Calu3 (cell line): ENCODE measurements at regions not wholly inside any gene's neighbourhood (a gene's known extent, or its start where the extent isn't known, plus 50 kb on each side); places are given as distances from the start of the nearest gene placed in this dataset.
"Not testable (repeated sequence)": the region's sequence is repeated elsewhere in the genome, so short reads cannot be mapped to it uniquely, and the experiment has no call there.

Source experiments
- BruUV-seq: library from RNA; stranded (reverse); fragments of 400-500 nt; replicated peaks from 2 replicates; lab custom pipeline; 2021; lab: Mats Ljungman, UMichigan
- CTCF ChIA-PET: fragments of 300-600 bp; sonication (Branson Sonifier 250); formaldehyde crosslinking; loops from one replicate; lab custom pipeline; 2022; ENCODE audit warnings: antibody characterized with exemption; lab: Charles Lee
- DNase-seq: peaks from one replicate; pipeline ENCODE4 v3.0.0; 2022
- H3K27ac Mint-ChIP-seq: one replicate; pipeline ENCODE4 v1.8.0; 2022; ENCODE audit warnings: mixed read lengths; ENCODE audit not compliant: unreplicated experiment
- H3K27me3 Mint-ChIP-seq: one replicate; pipeline ENCODE4 v1.8.0; 2022; ENCODE audit warnings: mixed read lengths; ENCODE audit not compliant: unreplicated experiment
- H3K36me3 Mint-ChIP-seq: one replicate; pipeline ENCODE4 v1.8.0; 2022; ENCODE audit warnings: mild to moderate bottlenecking, moderate library complexity, mixed read lengths; ENCODE audit not compliant: insufficient read depth, unreplicated experiment
- H3K4me1 Mint-ChIP-seq: one replicate; pipeline ENCODE4 v1.8.0; 2022; ENCODE audit warnings: mild to moderate bottlenecking, low read depth, mixed read lengths; ENCODE audit not compliant: unreplicated experiment
- H3K4me3 Mint-ChIP-seq: one replicate; pipeline ENCODE4 v1.8.0; 2022; ENCODE audit warnings: mild to moderate bottlenecking, low read depth, moderate library complexity, mixed read lengths; ENCODE audit not compliant: unreplicated experiment
- H3K9me3 Mint-ChIP-seq: one replicate; pipeline ENCODE4 v1.8.0; 2022; ENCODE audit warnings: low read depth, mixed read lengths; ENCODE audit not compliant: unreplicated experiment
- intact Hi-C: fragments of 100-400 bp; cut with micrococcal nuclease; formaldehyde crosslinking; loops from one replicate; pipeline ENCODE4 v1.10.0; 2022; ENCODE audit not compliant: unreplicated experiment
- TF ChIP-seq, protein P1 (sequence below): fragments of 200-600 bp; IDR thresholded peaks from one replicate; pipeline ENCODE4 v1.8.0; 2022; ENCODE audit warnings: antibody characterized with exemption; ENCODE audit not compliant: unreplicated experiment

DNA sequence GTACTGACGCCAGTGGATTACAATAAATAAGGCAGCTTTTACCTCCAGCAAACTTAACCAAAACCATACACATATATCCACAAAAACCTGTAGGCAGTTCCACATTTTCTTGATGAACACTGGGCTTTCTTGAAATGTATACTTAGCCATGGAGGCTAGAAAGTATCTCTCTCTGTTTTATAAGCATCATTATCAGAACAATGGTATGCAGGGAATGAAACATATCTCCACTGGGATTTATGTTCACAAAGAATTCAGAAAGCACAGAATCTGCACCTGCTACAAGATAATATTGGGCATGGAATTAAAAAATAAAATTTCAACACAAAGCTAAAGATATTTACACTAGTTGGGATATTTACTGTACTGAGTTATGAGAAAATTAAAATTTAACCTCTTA is 126.1 kb upstream of the RASA1 start:
- peaks cover 72% of the 10 kb centered on the region for H3K4me1 Mint-ChIP-seq
- TF ChIP-seq, protein P1, sequence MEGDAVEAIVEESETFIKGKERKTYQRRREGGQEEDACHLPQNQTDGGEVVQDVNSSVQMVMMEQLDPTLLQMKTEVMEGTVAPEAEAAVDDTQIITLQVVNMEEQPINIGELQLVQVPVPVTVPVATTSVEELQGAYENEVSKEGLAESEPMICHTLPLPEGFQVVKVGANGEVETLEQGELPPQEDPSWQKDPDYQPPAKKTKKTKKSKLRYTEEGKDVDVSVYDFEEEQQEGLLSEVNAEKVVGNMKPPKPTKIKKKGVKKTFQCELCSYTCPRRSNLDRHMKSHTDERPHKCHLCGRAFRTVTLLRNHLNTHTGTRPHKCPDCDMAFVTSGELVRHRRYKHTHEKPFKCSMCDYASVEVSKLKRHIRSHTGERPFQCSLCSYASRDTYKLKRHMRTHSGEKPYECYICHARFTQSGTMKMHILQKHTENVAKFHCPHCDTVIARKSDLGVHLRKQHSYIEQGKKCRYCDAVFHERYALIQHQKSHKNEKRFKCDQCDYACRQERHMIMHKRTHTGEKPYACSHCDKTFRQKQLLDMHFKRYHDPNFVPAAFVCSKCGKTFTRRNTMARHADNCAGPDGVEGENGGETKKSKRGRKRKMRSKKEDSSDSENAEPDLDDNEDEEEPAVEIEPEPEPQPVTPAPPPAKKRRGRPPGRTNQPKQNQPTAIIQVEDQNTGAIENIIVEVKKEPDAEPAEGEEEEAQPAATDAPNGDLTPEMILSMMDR = no peak
- intact Hi-C loops = no loop called here
- CTCF ChIA-PET = interaction anchor here (1.0 kb wide), 1 partner anchor 10 kb away, joined by 3 read pairs; no protein-coding TSS in a partner anchor
- no TSS peak for BruUV-seq
- no peak overlapping the region for H3K4me3 Mint-ChIP-seq
- H3K36me3 Mint-ChIP-seq = no peaks in the 10 kb centered on the region
- H3K9me3 Mint-ChIP-seq = peaks cover 5% of the 10 kb centered on the region
- H3K27ac Mint-ChIP-seq = no peak overlapping the region
- H3K27me3 Mint-ChIP-seq = no peaks in the 10 kb centered on the region
- DNase-seq = no peak

DNA sequence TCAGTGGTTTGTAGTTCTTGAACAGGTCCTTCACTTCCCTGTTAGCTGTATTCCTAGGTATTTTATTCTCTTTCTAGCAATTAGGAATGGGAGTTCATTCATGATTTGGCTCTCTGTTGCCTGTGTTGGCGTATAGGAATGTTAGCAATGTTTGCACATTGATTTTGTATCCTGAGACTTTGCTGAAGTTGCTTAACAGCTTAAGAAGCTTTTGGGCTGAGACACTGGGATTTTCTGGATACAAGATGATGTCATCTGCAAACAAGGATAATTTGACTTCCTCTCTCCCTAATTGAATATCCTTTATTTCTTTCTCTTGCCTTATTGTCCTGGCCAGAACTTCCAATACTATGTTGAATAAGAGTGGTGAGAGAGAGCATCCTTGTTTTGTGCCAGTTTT is 121.8 kb upstream of the RASA1 start:
- H3K27me3 Mint-ChIP-seq, DNase-seq, H3K36me3 Mint-ChIP-seq, intact Hi-C loops, BruUV-seq, H3K4me3 Mint-ChIP-seq: not testable (repeated sequence)
- H3K4me1 Mint-ChIP-seq = peaks cover 70% of the 10 kb centered on the region
- peaks cover 12% of the 10 kb centered on the region for H3K9me3 Mint-ChIP-seq
- CTCF ChIA-PET = interaction anchor here (0.8 to 1.4 kb wide), 2 partner anchors 76 to 122 kb away, joined by 3 read pairs; partner anchors contain the start of gene RASA1
- H3K27ac Mint-ChIP-seq = peak overlapping the region; percentile 36

DNA sequence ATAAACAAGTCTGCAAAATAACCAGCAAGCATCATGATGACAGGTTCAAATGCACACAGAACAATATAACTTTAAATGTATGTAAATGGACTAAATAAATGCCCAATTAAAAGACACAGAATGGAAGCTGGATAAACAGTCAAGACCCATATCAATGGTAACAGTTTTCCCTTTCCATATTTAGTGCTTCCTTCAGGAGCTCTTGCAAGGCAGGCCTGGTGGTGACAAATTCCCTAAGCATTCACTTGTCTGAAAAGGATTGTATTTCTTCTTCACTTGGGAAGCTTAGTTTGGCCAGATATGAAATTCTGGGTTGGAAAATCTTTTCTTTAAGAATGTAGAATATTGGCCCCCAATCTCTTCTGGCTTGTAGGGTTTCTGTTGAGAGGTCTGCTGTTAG is 120.2 kb upstream of the RASA1 start:
- intact Hi-C loops = no loop called here
- Mint-ChIP-seq H3K4me1 (peaks cover 71% of the 10 kb centered on the region), H3K4me3 (no peak overlapping the region), H3K9me3 (peaks cover 12% of the 10 kb centered on the region), H3K36me3 (no peaks in the 10 kb centered on the region), H3K27me3 (no peaks in the 10 kb centered on the region), H3K27ac (peak overlapping the region; percentile 36)
- no peak for DNase-seq
- CTCF ChIA-PET = no interaction called here
- TF ChIP-seq, protein P1 = no peak
- no TSS peak for BruUV-seq

- Mint-ChIP-seq H3K9me3 (peaks cover 11% of the 10 kb centered on the region), H3K27ac (peak overlapping the region; percentile 55), H3K27me3 (no peaks in the 10 kb centered on the region), H3K4me3 (no peak overlapping the region), H3K36me3 (peaks cover 3% of the 10 kb centered on the region), H3K4me1 (peaks cover 80% of the 10 kb centered on the region)
- TF ChIP-seq, protein P1 = no peak
- DNase-seq = no peak
- CTCF ChIA-PET = interaction anchor here (0.7 to 1.4 kb wide), 4 partner anchors 9 to 75 kb away, joined by 3 to 16 read pairs (median 4); no protein-coding TSS in a partner anchor
- BruUV-seq = no TSS peak
- intact Hi-C loops = no loop called here
Observed at GRCh38 chr5:87150630-87151029, 117.1 kb upstream of the RASA1 start.

- H3K27me3 Mint-ChIP-seq = no peaks in the 10 kb centered on the region
- DNase-seq = no peak
- CTCF ChIA-PET = interaction anchor here (0.5 to 1.4 kb wide), 7 partner anchors 8 to 76 kb away, joined by 3 to 16 read pairs (median 3); no protein-coding TSS in a partner anchor
- peaks cover 76% of the 10 kb centered on the region for H3K4me1 Mint-ChIP-seq
- TF ChIP-seq, protein P1 = no peak
- peaks cover 12% of the 10 kb centered on the region for H3K9me3 Mint-ChIP-seq
- no peak overlapping the region for H3K4me3 Mint-ChIP-seq
- no TSS peak for BruUV-seq
- peak overlapping the region; percentile 74 for H3K27ac Mint-ChIP-seq
- peaks cover 6% of the 10 kb centered on the region for H3K36me3 Mint-ChIP-seq
- intact Hi-C loops = no loop called here
Observed at GRCh38 chr5:87151547-87151946, 116.1 kb upstream of the RASA1 start.
